KMS-11 (cell line): ENCODE measurements at regions not wholly inside any gene's neighbourhood (a gene's known extent, or its start where the extent isn't known, plus 50 kb on each side); places are given as distances from the start of the nearest gene placed in this dataset.

ENCODE experiments used
- H2AFZ ChIP-seq: fragments of 200-600 bp; sonication (generic); 2 replicates; pipeline ENCODE4 v1.6.1; 2016; ENCODE audit warnings: antibody characterized with exemption, mixed run types, low read depth
- H3K27ac ChIP-seq: fragments of 200-600 bp; sonication (generic); 2 replicates; pipeline ENCODE4 v1.6.1; 2016; ENCODE audit warnings: mild to moderate bottlenecking, mixed run types
- H3K27me3 ChIP-seq: fragments of 200-600 bp; sonication (generic); 2 replicates; pipeline ENCODE4 v1.6.1; 2017; ENCODE audit warnings: mild to moderate bottlenecking, low read depth, mixed run types, moderate library complexity; ENCODE audit not compliant: insufficient read depth
- H3K36me3 ChIP-seq: fragments of 200-600 bp; sonication (generic); 2 replicates; pipeline ENCODE4 v1.6.1; 2017; ENCODE audit warnings: mild to moderate bottlenecking, mixed run types; ENCODE audit not compliant: insufficient read depth
- H3K4me1 ChIP-seq: fragments of 200-600 bp; sonication (generic); 2 replicates; pipeline ENCODE4 v1.6.1; 2016; ENCODE audit warnings: mild to moderate bottlenecking, low read depth, mixed run types; ENCODE audit not compliant: poor library complexity, severe bottlenecking
- H3K4me2 ChIP-seq: fragments of 200-600 bp; sonication (generic); 2 replicates; pipeline ENCODE4 v1.7.0; 2016; ENCODE audit warnings: mild to moderate bottlenecking, mixed run types
- H3K4me3 ChIP-seq: fragments of 200-600 bp; sonication (generic); IDR thresholded peaks from 2 replicates; pipeline ENCODE4 v1.6.1; 2017; ENCODE audit warnings: low read depth, low read length, mixed read lengths; ENCODE audit not compliant: insufficient read depth
- H3K79me2 ChIP-seq: fragments of 200-600 bp; sonication (generic); 2 replicates; pipeline ENCODE4 v1.6.1; 2016; ENCODE audit warnings: low read depth, mixed run types; ENCODE audit not compliant: insufficient read depth
- H3K9ac ChIP-seq: fragments of 200-600 bp; sonication (generic); 2 replicates; pipeline ENCODE4 v1.6.1; 2016; ENCODE audit warnings: mild to moderate bottlenecking, mixed run types
- H4K20me1 ChIP-seq: fragments of 200-600 bp; sonication (generic); 2 replicates; pipeline ENCODE4 v1.6.1; 2016; ENCODE audit warnings: mild to moderate bottlenecking, mixed run types; ENCODE audit not compliant: insufficient read depth
- TF ChIP-seq, protein P1 (sequence below): fragments of 200-600 bp; sonication (generic); conservative IDR thresholded peaks from 2 replicates; pipeline ENCODE4 v1.6.1; 2017; ENCODE audit warnings: low read depth, mild to moderate bottlenecking, antibody characterized with exemption, low read length, moderate library complexity, mixed read lengths

DNA sequence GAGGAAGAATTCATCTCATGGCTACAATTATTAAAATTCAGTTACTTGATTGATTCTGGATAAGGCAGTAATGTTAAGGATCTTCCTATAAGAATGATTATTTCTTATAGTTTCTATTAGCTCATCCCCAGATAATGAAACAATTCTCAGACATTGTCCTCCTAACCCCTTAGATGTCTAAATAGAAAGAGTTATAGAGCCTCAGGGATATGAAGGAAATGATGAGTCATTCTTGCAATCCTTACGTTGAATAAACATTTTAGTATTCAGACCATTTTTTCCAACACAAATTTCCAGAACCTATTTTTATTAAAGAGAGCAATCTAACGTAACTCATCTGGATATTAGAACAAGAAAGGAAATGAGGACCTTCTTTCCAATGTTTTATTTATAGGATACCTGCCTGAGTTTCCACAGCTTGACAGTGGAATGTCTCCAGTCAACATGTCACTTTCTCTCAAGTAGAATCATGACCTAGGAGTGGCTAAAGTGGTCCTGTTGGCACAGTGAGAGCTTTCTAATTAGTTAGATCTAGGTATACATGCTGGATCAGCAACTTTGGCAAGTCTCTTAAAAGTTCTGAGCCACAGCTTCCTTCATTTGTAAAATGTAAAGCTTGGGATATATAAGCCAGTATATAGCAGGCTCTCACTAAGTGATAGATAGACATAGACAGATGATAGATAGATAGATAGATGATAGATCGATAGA lies 88.0 kb upstream of the RAB27B start:
- TF ChIP-seq, protein P1, sequence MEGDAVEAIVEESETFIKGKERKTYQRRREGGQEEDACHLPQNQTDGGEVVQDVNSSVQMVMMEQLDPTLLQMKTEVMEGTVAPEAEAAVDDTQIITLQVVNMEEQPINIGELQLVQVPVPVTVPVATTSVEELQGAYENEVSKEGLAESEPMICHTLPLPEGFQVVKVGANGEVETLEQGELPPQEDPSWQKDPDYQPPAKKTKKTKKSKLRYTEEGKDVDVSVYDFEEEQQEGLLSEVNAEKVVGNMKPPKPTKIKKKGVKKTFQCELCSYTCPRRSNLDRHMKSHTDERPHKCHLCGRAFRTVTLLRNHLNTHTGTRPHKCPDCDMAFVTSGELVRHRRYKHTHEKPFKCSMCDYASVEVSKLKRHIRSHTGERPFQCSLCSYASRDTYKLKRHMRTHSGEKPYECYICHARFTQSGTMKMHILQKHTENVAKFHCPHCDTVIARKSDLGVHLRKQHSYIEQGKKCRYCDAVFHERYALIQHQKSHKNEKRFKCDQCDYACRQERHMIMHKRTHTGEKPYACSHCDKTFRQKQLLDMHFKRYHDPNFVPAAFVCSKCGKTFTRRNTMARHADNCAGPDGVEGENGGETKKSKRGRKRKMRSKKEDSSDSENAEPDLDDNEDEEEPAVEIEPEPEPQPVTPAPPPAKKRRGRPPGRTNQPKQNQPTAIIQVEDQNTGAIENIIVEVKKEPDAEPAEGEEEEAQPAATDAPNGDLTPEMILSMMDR: no peak
- no peaks in the 10 kb centered on the region for H3K4me1 ChIP-seq
- H2AFZ ChIP-seq: no peak overlapping the region
- no peaks in the 10 kb centered on the region for H3K27me3 ChIP-seq
- no peaks in the 10 kb centered on the region for H3K79me2 ChIP-seq
- no peak overlapping the region for H3K9ac ChIP-seq
- H3K4me3 ChIP-seq: no peak overlapping the region
- no peaks in the 10 kb centered on the region for H4K20me1 ChIP-seq
- no peak overlapping the region for H3K27ac ChIP-seq
- no peaks in the 10 kb centered on the region for H3K36me3 ChIP-seq
- H3K4me2 ChIP-seq: no peak overlapping the region

DNA sequence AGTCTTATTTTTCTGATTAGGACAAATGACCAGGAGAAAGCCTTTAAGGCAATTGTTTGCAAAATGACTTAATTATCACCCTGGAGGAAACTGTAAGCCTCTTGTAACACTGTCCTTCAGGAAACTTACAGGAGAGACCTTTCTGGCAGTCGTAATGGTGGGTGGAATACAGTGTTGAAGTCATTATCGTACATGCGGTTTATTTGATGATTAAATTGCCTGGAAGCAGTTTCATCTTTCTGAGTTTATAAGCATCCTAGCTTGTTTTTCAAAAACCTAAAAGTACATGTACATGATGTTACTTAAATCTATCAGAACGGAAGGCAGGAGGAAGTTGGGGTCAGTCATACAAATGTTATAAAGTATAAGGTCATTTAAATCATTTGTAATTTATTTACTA lies 86.2 kb upstream of the RAB27B start:
- Histone ChIP-seq H3K27ac (no peak overlapping the region), H4K20me1 (no peaks in the 10 kb centered on the region), H3K27me3 (no peaks in the 10 kb centered on the region), H2AFZ (no peak overlapping the region), H3K4me2 (no peak overlapping the region), H3K9ac (no peak overlapping the region), H3K4me1 (no peaks in the 10 kb centered on the region), H3K36me3 (no peaks in the 10 kb centered on the region), H3K79me2 (no peaks in the 10 kb centered on the region), H3K4me3 (no peak overlapping the region)
- TF ChIP-seq, protein P1: no peak

DNA sequence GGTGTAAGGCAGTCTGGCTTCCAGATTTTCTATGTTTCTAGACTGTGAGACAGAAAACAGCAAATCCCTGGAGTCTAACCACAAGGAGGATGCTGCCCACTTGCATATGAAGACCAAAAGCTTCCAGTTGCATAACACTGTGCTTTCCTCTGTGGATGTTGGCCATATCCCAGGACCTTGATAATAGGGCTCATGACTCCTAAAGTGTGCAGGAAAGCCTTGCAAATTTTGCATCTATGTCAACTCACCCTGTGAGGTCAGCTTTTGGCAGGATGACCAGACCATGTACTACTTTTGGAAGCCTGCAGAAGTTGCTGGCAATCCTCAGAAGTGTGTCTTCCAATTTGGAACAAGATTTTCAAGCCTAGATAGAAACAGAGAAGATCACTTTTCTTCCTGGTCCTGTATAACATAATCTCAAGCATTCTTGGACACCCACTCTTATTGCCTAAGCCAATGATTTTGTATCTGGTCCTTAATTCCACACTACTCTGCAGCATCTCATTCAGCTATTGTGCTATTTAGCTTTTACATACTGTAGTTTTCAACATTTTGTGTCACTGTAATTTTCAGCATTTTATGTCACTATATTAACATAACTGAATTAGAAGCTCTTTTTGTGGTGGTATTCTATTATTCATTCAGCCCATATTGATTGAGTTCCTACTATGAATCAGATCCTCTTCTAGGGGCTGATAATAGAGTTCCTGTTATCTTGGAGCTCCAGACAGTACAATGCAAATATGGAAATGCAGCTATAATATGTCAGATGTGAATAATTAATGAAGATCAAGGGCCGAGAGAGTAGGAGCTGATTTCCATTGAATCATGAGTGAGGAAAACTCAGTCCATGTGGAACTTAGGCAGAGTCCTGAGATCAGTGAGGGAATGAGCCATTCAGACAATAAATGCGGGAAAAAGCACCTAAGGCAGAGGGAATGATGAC lies 85.3 kb upstream of the RAB27B start:
- no peaks in the 10 kb centered on the region for H3K79me2 ChIP-seq
- no peak overlapping the region for H2AFZ ChIP-seq
- no peak overlapping the region for H3K4me3 ChIP-seq
- TF ChIP-seq, protein P1: no peak
- no peak overlapping the region for H3K27ac ChIP-seq
- no peaks in the 10 kb centered on the region for H3K36me3 ChIP-seq
- H3K4me2 ChIP-seq: no peak overlapping the region
- H3K27me3 ChIP-seq: no peaks in the 10 kb centered on the region
- H4K20me1 ChIP-seq: no peaks in the 10 kb centered on the region
- no peaks in the 10 kb centered on the region for H3K4me1 ChIP-seq
- H3K9ac ChIP-seq: no peak overlapping the region

DNA sequence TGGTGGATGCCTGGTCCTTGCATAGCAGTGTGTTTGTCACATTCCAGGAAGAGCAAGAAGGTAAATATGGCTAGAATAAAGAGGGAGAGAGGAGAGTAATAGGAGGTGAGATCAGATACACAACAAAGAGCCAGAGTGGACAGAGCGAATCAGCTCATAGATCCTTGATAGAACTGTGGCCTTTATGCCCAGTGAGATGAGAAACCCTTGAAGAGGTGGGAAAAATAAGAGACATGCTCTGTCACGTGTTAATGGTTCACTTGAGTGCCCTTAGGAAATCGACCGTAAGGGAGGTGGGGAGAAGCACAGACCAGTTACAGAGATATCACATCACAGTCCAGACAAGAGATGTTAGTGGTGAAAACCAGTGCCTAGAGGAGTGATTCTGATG lies 84.7 kb upstream of the RAB27B start:
- no peaks in the 10 kb centered on the region for H3K4me1 ChIP-seq
- no peak overlapping the region for H3K4me3 ChIP-seq
- no peak overlapping the region for H2AFZ ChIP-seq
- H3K36me3 ChIP-seq: no peaks in the 10 kb centered on the region
- TF ChIP-seq, protein P1: no peak
- no peaks in the 10 kb centered on the region for H3K27me3 ChIP-seq
- no peaks in the 10 kb centered on the region for H4K20me1 ChIP-seq
- no peaks in the 10 kb centered on the region for H3K79me2 ChIP-seq
- no peak overlapping the region for H3K4me2 ChIP-seq
- H3K27ac ChIP-seq: no peak overlapping the region
- no peak overlapping the region for H3K9ac ChIP-seq
